ENCODE measurements at regions not wholly inside any gene's neighbourhood (a gene's known extent, or its start where the extent isn't known, plus 50 kb on each side); places are given as distances from the start of the nearest gene placed in this dataset.

DNA sequence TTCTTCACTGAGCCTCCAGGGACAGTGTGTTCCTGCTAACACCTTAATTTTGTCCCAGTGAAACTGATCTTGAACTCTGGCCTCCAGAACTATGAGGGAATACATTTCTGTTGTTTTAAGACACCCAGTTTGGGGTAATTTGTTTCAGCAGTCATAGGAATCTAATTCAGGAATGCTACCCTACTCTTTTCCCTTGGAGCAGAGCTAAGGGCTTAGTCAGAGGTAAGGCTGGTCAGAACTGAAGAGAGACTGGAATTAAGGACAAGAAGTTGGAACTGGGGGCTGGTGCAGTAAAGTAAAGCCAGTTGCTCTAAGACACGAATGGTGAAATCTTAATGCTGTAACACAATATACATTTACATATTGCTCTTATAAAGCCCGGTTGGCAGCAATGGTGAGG is 809.7 kb downstream of the MAFB start (continued):
- no peak for TF ChIP-seq ZNF658 (tag by site-specific recombination; IDR thresholded peaks at IDR 0.05)
- no peak for TF ChIP-seq ZNF10 (tag by site-specific recombination; IDR thresholded peaks at IDR 0.05)
- no peak for TF ChIP-seq ZNF501 (tag by site-specific recombination; IDR thresholded peaks at IDR 0.05)
- TF ChIP-seq ZBTB48 (tag by site-specific recombination; IDR thresholded peaks at IDR 0.05) = no peak
- no peak for TF ChIP-seq EGR2 (tag by site-specific recombination; IDR thresholded peaks at IDR 0.05; ENCODE audit: low read depth)
- TF ChIP-seq, protein P1, sequence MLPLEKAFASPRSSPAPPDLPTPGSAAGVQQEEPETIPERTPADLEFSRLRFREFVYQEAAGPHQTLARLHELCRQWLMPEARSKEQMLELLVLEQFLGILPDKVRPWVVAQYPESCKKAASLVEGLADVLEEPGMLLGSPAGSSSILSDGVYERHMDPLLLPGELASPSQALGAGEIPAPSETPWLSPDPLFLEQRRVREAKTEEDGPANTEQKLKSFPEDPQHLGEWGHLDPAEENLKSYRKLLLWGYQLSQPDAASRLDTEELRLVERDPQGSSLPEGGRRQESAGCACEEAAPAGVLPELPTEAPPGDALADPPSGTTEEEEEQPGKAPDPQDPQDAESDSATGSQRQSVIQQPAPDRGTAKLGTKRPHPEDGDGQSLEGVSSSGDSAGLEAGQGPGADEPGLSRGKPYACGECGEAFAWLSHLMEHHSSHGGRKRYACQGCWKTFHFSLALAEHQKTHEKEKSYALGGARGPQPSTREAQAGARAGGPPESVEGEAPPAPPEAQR (tag by site-specific recombination; IDR thresholded peaks at IDR 0.05) = no peak
- no peak for TF ChIP-seq ZNF473 (tag by site-specific recombination; IDR thresholded peaks at IDR 0.05)
- TF ChIP-seq REPIN1 (tag by site-specific recombination; IDR thresholded peaks at IDR 0.05; ENCODE audit: low read depth) = no peak

DNA sequence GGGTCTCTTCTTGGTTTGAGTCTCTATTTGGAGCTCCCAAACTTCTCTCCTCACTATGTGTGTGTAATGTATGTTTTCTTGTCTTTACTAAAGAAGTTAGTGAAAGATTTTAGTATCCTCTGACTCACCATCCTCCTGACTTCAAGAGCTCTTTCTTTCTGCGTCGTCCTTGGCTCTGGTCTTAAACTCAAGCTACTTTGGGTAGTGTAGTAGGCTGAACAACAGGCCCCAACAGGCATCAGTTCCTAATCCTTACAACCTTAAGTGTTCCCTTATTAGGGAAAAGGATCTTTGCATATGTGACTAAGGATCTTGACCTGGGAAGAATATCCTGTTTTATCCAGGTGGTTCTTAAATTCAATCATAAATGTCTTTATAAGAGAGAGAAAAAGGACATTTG is 810.2 kb downstream of the MAFB start:
- H3K4me3 ChIP-seq (ENCODE audit: low read depth, low read length) = no peak overlapping the region
- H3K4me1 ChIP-seq (ENCODE audit: control insufficient read depth, insufficient read depth, low read length) = peaks cover 7% of the 10 kb centered on the region
- H3K27ac ChIP-seq (ENCODE audit: extremely low read depth, low read depth, low read length) = no peak overlapping the region
- POLR2A ChIA-PET = no interaction called here
- no peaks in the 10 kb centered on the region for H3K9me3 ChIP-seq (ENCODE audit: control insufficient read depth, insufficient read depth, low read depth, low read length)
- no peaks in the 10 kb centered on the region for H3K36me3 ChIP-seq (ENCODE audit: control insufficient read depth in 2 of 2, insufficient read depth in 1 of 2, low read length in 2 of 2)
- CTCF ChIA-PET = interaction anchor here (0.9 kb wide), 1 partner anchor 812 kb away, joined by 3 read pairs; no protein-coding TSS in a partner anchor
- no peak for TF ChIP-seq ZIC2 (tag by site-specific recombination; IDR thresholded peaks at IDR 0.05)
- TF ChIP-seq ZNF16 (tag by site-specific recombination; IDR thresholded peaks at IDR 0.05; ENCODE audit: low read depth) = no peak
- TF ChIP-seq ZNF529 (tag by site-specific recombination; IDR thresholded peaks at IDR 0.05; ENCODE audit: insufficient replicate concordance) = no peak
- no peak for TF ChIP-seq KLF8 (tag by site-specific recombination; IDR thresholded peaks at IDR 0.05)
- no peak for TF ChIP-seq ZBTB8A (tag by site-specific recombination; IDR thresholded peaks at IDR 0.05)
- TF ChIP-seq, protein P2, sequence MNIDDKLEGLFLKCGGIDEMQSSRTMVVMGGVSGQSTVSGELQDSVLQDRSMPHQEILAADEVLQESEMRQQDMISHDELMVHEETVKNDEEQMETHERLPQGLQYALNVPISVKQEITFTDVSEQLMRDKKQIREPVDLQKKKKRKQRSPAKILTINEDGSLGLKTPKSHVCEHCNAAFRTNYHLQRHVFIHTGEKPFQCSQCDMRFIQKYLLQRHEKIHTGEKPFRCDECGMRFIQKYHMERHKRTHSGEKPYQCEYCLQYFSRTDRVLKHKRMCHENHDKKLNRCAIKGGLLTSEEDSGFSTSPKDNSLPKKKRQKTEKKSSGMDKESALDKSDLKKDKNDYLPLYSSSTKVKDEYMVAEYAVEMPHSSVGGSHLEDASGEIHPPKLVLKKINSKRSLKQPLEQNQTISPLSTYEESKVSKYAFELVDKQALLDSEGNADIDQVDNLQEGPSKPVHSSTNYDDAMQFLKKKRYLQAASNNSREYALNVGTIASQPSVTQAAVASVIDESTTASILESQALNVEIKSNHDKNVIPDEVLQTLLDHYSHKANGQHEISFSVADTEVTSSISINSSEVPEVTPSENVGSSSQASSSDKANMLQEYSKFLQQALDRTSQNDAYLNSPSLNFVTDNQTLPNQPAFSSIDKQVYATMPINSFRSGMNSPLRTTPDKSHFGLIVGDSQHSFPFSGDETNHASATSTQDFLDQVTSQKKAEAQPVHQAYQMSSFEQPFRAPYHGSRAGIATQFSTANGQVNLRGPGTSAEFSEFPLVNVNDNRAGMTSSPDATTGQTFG (tag by site-specific recombination; IDR thresholded peaks at IDR 0.05; ENCODE audit: borderline replicate concordance) = no peak
- TF ChIP-seq ZNF112 (tag by site-specific recombination; IDR thresholded peaks at IDR 0.05) = no peak
- no peak for TF ChIP-seq ZNF585B (tag by site-specific recombination; IDR thresholded peaks at IDR 0.05)
- TF ChIP-seq, protein P3, sequence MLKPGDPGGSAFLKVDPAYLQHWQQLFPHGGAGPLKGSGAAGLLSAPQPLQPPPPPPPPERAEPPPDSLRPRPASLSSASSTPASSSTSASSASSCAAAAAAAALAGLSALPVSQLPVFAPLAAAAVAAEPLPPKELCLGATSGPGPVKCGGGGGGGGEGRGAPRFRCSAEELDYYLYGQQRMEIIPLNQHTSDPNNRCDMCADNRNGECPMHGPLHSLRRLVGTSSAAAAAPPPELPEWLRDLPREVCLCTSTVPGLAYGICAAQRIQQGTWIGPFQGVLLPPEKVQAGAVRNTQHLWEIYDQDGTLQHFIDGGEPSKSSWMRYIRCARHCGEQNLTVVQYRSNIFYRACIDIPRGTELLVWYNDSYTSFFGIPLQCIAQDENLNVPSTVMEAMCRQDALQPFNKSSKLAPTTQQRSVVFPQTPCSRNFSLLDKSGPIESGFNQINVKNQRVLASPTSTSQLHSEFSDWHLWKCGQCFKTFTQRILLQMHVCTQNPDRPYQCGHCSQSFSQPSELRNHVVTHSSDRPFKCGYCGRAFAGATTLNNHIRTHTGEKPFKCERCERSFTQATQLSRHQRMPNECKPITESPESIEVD (tag by site-specific recombination; IDR thresholded peaks at IDR 0.05) = no peak
- TF ChIP-seq ZNF366 (tag by site-specific recombination; conservative IDR thresholded peaks at IDR 0.05) = no peak
- TF ChIP-seq ZBTB48 (tag by site-specific recombination; IDR thresholded peaks at IDR 0.05) = no peak
- no peak for TF ChIP-seq ZSCAN23 (tag by site-specific recombination; IDR thresholded peaks at IDR 0.05)
- no peak for TF ChIP-seq ZNF626 (tag by site-specific recombination; IDR thresholded peaks at IDR 0.05)
- TF ChIP-seq, protein P4, sequence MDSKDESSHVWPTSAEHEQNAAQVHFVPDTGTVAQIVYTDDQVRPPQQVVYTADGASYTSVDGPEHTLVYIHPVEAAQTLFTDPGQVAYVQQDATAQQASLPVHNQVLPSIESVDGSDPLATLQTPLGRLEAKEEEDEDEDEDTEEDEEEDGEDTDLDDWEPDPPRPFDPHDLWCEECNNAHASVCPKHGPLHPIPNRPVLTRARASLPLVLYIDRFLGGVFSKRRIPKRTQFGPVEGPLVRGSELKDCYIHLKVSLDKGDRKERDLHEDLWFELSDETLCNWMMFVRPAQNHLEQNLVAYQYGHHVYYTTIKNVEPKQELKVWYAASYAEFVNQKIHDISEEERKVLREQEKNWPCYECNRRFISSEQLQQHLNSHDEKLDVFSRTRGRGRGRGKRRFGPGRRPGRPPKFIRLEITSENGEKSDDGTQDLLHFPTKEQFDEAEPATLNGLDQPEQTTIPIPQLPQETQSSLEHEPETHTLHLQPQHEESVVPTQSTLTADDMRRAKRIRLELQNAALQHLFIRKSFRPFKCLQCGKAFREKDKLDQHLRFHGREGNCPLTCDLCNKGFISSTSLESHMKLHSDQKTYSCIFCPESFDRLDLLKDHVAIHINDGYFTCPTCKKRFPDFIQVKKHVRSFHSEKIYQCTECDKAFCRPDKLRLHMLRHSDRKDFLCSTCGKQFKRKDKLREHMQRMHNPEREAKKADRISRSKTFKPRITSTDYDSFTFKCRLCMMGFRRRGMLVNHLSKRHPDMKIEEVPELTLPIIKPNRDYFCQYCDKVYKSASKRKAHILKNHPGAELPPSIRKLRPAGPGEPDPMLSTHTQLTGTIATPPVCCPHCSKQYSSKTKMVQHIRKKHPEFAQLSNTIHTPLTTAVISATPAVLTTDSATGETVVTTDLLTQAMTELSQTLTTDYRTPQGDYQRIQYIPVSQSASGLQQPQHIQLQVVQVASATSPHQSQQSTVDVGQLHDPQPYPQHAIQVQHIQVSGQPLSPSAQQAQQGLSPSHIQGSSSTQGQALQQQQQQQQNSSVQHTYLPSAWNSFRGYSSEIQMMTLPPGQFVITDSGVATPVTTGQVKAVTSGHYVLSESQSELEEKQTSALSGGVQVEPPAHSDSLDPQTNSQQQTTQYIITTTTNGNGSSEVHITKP (tag by site-specific recombination; IDR thresholded peaks at IDR 0.05) = no peak
- TF ChIP-seq ZNF114 (tag by site-specific recombination; IDR thresholded peaks at IDR 0.05) = no peak
- TF ChIP-seq ZNF146 (tag by site-specific recombination; IDR thresholded peaks at IDR 0.05) = no peak

All from HEK293 (cell line).